ENCODE measurements at regions not wholly inside any gene's neighbourhood (a gene's known extent, or its start where the extent isn't known, plus 50 kb on each side); places are given as distances from the start of the nearest gene placed in this dataset.

GRCh38 chr2:48109491-48110204 is 203.3 kb upstream of the FBXO11 start:
- no peaks in the 10 kb centered on the region for H3K36me3 ChIP-seq
- intact Hi-C loops (cut with DNase I) = loop anchor here in 1 of 2 donors (10.0 kb wide), 1 partner anchor 255 kb away; no protein-coding TSS in a partner anchor
- no peak for TF ChIP-seq POLR2A (IDR thresholded peaks at IDR 0.05)
- TF ChIP-seq, protein P1, sequence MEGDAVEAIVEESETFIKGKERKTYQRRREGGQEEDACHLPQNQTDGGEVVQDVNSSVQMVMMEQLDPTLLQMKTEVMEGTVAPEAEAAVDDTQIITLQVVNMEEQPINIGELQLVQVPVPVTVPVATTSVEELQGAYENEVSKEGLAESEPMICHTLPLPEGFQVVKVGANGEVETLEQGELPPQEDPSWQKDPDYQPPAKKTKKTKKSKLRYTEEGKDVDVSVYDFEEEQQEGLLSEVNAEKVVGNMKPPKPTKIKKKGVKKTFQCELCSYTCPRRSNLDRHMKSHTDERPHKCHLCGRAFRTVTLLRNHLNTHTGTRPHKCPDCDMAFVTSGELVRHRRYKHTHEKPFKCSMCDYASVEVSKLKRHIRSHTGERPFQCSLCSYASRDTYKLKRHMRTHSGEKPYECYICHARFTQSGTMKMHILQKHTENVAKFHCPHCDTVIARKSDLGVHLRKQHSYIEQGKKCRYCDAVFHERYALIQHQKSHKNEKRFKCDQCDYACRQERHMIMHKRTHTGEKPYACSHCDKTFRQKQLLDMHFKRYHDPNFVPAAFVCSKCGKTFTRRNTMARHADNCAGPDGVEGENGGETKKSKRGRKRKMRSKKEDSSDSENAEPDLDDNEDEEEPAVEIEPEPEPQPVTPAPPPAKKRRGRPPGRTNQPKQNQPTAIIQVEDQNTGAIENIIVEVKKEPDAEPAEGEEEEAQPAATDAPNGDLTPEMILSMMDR (IDR thresholded peaks at IDR 0.05) = no peak

DNA sequence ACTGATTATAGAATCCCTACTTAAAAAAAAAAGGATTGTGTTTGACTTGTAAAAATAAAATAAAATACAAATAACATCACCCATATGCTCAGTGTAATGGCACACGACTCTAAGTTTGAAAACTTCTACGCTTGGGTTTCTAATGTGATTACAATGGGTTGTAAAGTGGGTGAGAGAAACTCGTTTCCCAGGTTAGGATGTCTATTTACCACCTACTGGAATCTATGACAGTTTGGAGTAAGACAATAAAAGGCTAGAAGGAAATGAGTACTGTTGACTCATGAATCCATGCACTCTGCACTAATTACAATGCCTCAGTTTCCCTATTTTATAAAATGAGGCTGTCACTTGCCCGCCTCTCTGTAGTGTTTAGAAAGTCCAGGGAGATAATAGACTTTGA is 204.0 kb upstream of the FOXN2 start:
- no peaks in the 10 kb centered on the region for H3K36me3 ChIP-seq
- TF ChIP-seq POLR2A (IDR thresholded peaks at IDR 0.05) = no peak
- TF ChIP-seq, protein P1 (IDR thresholded peaks at IDR 0.05) = no peak
- intact Hi-C loops (cut with DNase I) = no loop called here
- ATAC-seq (no peak), DNase-seq (no peak)
- H3K4me1 ChIP-seq = peaks cover 0 to 21% (median 0%) of the 10 kb centered on the region in 4 donors
- H3K27me3 ChIP-seq = no peaks in the 10 kb centered on the region
- 73% methylated on average over 4 of the region's 4 CpGs for WGBS (ENCODE audit: insufficient coverage, low coverage, low lambda C conversion rate, missing lambda C conversion rate)
- H3K9me3 ChIP-seq = no peaks in the 10 kb centered on the region
- H3K27ac ChIP-seq = no peak overlapping the region
- H3K4me3 ChIP-seq = no peak overlapping the region

More at GRCh38 chr2:48109491-48110204, 203.3 kb upstream of the FBXO11 start:
- H3K27me3 ChIP-seq = no peaks in the 10 kb centered on the region
- peaks cover 0 to 21% (median 0%) of the 10 kb centered on the region in 4 donors for H3K4me1 ChIP-seq
- DNase-seq (no peak), ATAC-seq (no peak)
- H3K4me3 ChIP-seq = no peak overlapping the region
- H3K27ac ChIP-seq = no peak overlapping the region
- no peaks in the 10 kb centered on the region for H3K9me3 ChIP-seq
- 49% methylated on average over 4 of the region's 4 CpGs for WGBS (ENCODE audit: insufficient coverage, low coverage, low lambda C conversion rate, missing lambda C conversion rate)

DNA sequence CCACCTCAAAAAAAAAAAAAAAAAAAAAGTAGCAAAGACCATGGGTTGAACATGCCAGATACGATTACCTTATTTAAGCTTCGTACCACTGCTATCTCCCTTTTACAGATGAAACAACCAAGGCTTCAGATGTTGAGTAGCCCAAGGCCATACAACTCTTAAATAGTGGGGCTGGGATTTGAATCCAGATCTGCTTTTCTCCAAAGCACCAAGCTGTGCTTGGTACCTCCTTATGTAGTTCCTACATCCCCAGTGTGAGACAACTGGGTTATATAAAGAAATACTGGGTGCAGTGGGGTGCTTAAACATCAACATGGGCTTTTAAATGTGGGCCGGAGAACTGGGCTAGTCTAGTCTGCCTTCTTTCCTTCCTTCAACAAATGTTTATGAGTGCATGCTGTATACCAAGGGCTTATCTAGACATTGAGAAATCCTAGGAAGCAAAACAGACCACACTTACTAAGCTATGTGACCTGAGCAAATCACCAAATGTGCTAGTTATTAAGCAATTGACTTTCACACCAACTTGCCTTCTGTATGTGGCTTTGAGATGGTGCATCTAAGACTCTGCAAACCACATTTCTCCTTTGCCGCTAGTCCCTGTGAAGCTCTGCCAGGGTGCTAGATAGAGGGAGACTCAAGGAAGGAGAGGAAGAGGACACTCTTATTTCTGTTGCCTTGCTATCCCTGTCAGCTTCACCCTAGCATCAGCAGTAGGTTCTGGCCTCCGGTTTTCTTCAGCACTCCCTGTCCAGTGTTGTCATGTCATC is 201.4 kb upstream of the FOXN2 start:
- Histone ChIP-seq H3K27ac (peak overlapping the region in 1 of 3 donors; percentile 90), H3K36me3 (no peaks in the 10 kb centered on the region), H3K4me1 (peaks cover 0 to 21% (median 0%) of the 10 kb centered on the region in 4 donors), H3K9me3 (no peaks in the 10 kb centered on the region), H3K4me3 (no peak overlapping the region), H3K27me3 (no peaks in the 10 kb centered on the region)
- ATAC-seq = peak in 2 of 4 donors; percentile 2 to 16
- intact Hi-C loops (cut with DNase I) = no loop called here
- TF ChIP-seq, protein P1 (IDR thresholded peaks at IDR 0.05) = no peak
- TF ChIP-seq POLR2A (IDR thresholded peaks at IDR 0.05) = no peak
- WGBS (ENCODE audit: insufficient coverage, low coverage, low lambda C conversion rate, missing lambda C conversion rate) = 64% methylated on average over 4 of the region's 5 CpGs
- DNase-seq = no peak

- TF ChIP-seq, protein P1 (IDR thresholded peaks at IDR 0.05) = no peak
- no peak for TF ChIP-seq POLR2A (IDR thresholded peaks at IDR 0.05)
- Histone ChIP-seq H3K27ac (peak overlapping the region in 1 of 3 donors; percentile 90), H3K4me3 (no peak overlapping the region), H3K27me3 (no peaks in the 10 kb centered on the region), H3K36me3 (no peaks in the 10 kb centered on the region), H3K9me3 (no peaks in the 10 kb centered on the region), H3K4me1 (peaks cover 0 to 21% (median 0%) of the 10 kb centered on the region in 4 donors)
- intact Hi-C loops (cut with DNase I) = no loop called here
- DNase-seq = no peak
- no peak for ATAC-seq
- WGBS (ENCODE audit: insufficient coverage, low coverage, low lambda C conversion rate, missing lambda C conversion rate) = 14% methylated on average over 1 of the region's 1 CpG
Measured at GRCh38 chr2:48113767-48114166, 200.7 kb upstream of the FOXN2 start.

Data from right lobe of liver (tissue), 6 donors.